ENCODE measurements at regions not wholly inside any gene's neighbourhood (a gene's known extent, or its start where the extent isn't known, plus 50 kb on each side); places are given as distances from the start of the nearest gene placed in this dataset.

DNA sequence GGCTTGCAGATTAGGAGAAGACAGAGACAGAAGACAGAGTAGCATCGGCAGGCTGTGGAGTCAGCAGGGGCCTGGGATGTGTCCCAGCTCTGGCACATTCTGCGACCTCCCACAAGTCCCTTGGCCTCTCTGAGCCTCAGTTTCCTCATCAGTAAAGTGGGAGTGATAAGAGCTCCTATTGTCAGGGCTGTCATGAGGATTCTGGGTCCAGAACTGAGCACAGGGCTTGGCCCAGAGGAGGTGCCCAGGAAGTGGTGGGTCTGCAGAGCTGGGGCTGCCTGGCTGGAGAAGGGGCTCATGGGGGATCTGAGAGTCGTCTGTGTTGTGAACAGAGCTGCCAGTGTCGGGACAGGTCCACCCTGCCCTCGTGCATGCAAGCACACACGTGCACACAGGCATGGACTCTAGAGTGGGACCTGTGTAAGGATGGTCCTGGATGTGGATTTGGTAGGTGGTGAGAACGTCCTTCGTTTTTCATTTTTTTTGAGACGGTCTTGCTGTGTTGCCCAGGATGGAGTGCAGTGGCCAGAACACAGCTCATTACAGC is 262.9 kb downstream of the PTPRU start:
- DNase-seq (ENCODE audit: low read depth in 3 of 3, low spot score in 1 of 3), result no peak

DNA sequence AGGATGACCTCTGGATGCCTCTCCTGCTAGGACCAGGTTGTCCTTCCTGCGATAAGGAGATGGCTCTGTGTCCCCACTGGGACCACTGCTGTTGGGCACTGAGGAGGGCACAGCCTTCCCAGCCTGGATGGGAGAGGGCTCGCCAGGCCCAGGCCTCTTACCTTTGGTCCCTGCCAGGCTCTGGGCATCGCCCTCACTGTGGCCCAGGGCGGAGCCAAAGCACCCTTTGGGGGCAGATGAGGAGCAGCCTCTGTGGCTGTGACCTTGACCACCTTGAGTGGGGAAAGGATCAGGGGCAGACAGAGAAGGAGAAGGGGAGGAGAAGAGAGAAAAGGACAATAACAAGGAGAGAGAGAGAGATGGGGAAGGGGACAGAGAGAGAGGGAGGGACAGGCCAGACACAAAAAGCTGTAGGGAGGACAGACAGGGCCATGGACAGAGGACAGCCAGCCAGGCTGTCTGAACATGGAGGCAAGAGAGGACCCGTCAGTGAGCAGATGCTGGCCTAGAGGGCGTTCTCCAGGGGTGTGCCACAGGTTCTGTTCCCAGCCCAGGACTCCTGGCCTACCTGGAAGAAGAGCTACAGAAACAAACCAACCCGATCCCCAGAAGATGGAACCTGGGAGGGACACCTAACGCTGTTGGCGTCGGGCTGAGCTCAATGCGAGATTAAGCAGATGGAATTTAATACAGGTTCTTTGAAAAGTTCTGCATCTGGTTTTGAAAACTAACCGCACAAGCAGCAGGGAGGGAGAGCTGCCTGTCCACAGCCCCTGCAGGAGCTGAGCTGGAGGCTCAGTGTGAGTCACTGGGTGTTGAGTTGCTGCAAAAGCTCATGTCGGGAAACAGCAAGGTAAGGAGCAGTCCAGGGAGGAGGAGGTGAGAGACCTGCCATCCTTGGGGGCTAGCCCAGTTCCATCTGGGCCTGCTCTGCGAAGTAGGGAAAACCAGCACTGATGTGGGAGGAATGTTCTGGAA is 262.1 kb downstream of the PTPRU start:
- DNase-seq (ENCODE audit: low read depth in 3 of 3, low spot score in 1 of 3), result no peak

DNA sequence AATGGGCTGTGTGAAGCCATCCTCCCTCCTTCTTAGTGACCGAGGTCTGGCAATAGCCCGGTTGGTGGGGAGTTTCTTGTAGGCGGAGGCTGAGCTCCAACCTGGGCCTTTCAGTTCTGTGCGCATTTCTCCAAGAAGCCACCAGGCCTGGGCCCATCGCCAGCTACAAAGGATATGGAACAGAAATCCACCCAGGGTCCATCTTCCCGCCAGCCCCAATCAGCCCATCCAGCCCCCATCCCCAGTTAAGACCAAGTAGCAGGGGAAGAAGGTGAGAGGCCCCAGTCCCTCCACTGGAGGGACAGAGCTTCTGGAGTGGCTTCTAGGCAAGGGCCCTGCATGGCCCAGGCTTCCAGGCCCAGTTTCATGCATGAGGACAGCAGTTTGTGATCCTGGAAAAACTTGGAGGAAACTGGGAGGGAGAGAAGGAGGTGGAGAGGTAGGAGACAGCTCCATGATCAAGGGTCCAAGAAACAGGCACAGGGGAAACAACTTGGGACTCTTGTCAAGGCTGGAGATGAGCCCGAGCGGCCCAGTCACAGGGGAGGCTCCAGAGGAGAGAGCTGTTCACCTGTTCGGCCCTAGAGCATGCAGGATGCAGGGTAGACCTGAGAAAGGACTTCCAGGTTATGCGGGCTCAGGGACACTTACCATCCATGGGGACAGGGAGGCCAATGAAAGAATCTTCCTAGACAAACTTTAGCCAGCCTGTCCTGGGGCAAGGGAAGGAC is 261.2 kb downstream of the PTPRU start:
- no peak for DNase-seq (ENCODE audit: low read depth in 3 of 3, low spot score in 1 of 3)

DNA sequence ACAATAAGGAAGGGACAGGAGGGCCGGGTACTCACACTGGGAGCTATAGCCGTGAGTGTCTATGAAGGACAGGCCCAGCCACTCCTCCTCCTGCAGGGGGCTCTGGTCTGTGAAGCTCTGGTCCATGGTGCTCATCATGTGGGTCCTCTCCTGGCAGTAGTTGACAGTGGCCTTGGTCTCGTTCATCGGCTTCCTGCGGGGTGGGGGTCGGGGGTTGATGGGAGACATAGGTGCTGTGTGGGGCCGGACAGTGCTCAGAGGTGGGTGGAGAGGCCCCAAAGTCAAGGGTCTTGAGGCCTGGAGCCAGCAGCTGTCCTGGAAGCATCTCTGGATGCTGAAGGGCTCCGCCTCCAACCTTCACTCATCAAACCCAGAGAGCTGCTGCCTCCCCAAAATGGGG is 260.4 kb downstream of the PTPRU start:
- DNase-seq (ENCODE audit: low read depth in 3 of 3, low spot score in 1 of 3), result no peak

DNA sequence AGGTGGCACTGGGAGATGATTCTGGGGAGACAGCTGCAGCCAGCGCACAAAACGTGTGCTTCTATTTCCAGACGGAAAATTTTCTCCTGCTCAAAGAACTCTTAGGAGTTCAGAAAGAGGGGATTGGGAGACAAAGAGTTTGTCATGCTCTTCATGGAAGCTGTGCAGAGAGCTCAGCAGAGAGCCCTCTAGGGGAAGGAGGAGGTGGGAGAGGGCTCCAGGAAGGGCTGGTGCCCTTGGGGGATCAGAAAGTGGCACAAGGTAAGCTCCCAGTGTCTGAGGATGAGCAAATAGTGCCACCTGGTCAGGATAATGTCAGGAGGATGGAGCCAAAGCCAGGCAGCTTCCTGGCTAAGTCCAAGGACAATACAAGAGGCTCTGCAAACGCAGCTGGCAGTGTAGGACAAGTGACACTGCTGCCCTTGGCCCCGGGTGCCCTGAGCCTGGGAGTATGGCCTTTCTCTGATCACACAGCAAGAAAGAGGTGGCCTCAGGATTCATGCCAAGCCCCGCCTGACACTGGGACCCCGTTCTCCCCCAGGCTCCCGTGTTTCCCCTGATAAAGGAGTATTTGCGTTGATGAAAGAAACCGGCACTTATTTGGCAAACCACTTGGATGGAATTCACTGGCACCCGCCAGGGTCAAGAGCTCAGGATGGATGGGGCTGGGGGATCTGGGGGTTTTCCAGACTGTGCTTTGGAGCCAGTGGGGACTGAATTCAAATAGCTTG is 254.0 kb downstream of the PTPRU start:
- no peak for DNase-seq (ENCODE audit: low read depth in 3 of 3, low spot score in 1 of 3)

DNA sequence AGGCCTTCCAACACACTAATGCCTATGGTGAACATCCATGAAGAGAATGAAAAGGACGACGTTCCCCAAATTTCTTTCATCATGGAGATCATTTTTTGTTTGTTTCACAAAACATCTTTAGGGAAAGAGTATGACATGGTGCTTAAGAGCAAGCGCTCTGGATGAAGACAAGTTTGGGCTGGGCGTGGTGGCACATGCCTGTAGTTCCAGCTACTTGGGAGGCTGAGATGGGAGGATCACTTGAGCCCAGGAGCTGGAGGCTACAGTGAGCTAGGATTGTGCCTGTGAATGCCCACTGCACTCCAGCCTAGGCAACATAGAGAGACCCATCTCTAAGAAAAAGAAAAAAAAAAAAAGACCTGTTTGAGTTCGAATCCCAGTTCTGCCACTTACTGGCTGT is 253.1 kb downstream of the PTPRU start:
- no peak for DNase-seq (ENCODE audit: low read depth in 3 of 3, low spot score in 1 of 3)

DNA sequence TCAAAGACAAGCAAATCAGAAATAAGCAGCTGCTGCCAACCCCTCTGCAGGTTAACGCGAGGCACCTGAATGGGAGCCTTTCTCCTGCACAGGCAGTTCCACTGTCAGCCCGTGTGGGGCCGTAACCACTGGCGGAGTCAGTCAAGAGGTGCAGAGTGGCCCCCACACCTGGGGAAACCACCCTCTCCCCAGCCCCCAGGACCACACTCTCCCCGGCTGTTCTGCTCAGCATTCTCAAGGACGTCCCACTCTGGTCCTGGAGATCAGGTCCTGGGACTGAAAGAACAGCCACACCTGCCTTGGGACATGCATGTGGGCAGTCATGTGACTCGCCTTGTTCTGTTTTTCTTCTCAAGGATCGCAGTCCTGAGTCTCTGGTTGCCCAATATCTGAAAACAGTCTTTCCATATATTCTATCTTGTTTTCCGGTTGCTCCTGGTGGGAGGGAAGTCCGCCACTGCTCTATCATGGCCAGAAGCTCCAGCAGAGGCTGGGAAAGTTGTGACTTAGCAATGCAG is 252.5 kb downstream of the PTPRU start:
- DNase-seq (ENCODE audit: low read depth in 3 of 3, low spot score in 1 of 3), result no peak

DNA sequence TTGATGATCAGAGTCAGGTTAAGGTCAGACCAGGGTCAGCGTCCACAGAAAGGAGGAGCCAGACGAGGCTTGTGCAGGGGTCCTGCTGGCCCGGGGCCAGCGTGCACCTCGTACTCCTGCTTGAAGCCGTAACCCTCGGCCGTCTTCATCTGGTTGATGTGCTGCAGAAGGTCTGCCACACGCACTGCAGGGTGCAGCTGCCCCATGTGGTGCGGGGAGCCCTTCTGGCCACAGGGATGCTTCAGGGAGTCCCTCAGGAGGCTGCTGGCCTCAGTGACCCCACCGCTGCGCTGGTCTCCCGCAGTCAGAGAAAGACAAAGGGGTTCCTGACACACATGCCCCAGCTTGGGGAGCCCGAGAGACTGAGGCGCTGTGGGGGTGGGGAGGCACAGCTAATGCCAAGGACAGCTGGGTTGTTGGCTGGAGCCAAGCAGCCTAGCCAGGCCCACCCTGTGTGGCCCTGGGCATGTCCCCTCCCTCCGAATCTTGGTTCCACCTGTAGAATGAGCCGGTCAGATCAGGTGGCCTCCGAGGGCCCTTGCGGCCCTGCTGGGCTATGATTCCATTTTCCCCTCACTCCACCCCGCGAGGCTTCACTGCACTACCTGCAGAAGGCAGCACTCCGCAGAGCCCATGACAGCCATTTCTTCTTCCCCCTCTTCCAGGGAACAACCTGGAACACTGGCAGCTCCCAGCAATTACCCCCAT is 251.9 kb downstream of the PTPRU start:
- no peak for DNase-seq (ENCODE audit: low read depth in 3 of 3, low spot score in 1 of 3)

DNA sequence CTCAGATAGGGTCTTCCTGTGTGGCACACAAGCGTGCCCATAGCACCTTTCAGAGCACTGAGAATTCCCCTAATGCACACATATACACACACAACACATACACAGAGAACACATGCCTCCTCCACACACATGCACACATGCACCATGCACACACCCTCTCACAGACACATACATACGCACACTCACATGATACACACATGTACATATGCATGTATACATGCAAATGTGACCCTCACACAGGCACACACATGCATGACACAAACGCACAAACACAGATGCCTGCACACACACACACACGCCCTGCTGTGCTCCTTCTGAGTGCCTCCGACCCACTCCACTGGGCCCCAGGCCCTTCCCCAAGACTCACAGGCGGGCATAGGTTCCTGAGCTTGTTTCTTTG is 251.0 kb downstream of the PTPRU start:
- DNase-seq (ENCODE audit: low read depth in 3 of 3, low spot score in 1 of 3), result no peak

DNA sequence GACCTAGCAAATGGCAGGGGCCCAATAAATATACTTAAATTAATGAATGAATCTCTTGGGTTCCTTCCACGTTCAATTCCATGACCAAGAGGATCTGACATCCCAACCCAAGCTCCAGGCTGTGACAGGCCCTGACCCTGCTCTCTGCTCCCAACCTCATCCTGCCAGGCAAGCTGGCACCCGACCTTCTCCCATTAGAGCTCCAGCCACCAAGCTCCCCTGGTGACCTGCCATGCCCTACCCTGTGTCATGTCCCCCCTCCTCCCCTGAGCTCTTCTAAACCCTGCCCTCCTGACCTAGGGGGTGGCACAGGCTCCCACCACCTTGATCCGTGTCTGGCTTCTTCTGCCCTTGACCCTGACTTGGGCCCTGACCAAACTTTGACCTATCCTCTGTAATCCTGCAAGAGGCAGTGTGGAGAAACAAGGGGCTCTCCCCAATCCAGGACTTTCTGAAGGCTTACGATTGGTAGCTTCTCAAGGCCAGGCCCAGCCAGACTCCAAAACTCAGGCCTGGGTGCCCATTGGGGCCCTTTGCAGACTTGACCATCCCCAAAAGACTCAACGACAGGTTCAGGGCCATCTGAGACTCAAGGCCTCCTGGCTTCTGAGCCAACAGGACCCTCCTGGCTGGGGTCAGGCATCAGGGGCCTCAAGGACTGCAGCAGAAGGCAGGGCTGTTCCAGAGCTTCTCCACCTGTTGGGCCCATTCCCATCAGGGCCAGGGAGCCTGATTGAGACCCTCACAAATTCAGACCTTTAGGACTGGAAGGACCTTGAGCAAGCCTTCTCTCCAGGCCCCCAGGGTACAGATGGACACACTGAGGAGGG is 249.0 kb downstream of the PTPRU start:
- DNase-seq (ENCODE audit: low read depth in 3 of 3, low spot score in 1 of 3), result no peak

DNA sequence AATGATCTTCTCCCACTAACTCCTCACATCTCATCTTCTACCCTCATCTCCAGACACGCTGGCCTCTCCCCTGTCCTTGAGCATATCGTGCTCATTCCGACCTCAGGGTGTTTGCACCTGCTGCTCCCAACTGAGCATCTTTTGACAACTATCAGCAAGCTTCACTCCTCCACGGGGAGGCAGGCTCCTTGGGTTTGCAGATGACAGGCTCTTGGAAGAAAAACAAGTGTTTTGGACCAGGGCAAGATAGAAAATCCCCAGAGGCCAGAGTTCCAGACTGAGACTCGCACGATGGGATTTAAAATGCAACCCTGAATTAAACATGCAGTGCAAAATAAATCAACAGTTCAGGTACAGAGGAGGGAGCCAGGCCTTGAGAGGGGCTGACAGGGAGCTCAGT is 246.7 kb downstream of the PTPRU start:
- DNase-seq (ENCODE audit: low read depth in 3 of 3, low spot score in 1 of 3), result no peak

DNA sequence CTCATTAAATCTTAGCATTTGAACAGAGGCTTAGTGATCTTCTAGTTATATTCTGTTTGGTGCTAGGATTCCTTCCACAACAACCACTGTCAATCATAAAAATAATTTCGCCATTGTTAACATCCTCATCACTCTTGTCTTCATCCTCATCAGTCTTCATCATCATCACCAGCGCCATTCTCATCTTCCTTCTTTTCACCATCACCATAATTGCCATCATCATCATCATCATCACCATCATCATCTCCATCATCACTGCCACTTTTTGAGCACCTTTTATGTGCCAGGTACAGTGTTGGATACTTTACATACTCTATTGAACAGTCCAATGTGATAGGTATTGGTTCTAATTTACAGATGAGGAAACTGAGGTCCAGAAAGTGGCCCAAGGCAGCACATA is 245.7 kb downstream of the PTPRU start:
- DNase-seq (ENCODE audit: low read depth in 3 of 3, low spot score in 1 of 3), result no peak

DNA sequence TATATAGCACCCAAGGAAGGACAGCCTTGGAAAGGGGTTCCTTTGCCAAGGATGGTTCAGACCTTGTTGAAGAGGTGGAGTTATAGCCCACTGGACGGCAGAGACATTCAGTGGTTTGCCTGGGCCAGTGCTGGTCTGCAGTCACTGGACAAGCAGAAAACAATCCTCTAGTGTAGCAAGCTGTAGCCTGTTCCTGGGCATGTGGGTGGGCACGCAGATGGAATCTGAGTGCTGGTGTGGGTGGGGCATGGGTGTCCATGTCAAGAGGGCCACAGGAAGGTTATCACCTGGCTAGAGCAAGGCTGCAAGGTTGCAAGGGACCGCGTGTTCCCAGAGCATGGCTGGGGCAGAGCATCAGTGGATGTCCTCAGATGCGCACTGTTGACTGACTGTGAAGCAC is 244.7 kb downstream of the PTPRU start:
- no peak for DNase-seq (ENCODE audit: low read depth in 3 of 3, low spot score in 1 of 3)

DNA sequence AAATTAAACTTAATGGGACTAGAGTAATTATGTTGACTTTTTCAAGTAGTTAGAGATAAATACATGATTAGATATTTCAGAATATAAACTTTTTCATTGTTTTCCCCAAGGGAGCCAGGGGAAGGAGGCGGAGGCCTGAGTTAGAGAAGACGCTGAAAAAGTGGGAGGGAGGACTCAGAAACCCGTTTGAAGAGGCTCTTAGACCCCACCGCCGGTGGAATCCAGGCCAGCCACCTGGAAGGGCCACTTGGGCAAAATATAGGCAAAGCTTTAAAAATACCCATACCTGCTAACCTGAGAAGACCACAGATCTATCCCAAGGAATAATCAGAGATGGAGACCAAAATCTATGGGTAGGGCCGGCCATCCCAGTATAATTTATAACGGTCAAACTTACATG is 242.6 kb downstream of the PTPRU start:
- DNase-seq (ENCODE audit: low read depth in 3 of 3, low spot score in 1 of 3), result no peak

DNA sequence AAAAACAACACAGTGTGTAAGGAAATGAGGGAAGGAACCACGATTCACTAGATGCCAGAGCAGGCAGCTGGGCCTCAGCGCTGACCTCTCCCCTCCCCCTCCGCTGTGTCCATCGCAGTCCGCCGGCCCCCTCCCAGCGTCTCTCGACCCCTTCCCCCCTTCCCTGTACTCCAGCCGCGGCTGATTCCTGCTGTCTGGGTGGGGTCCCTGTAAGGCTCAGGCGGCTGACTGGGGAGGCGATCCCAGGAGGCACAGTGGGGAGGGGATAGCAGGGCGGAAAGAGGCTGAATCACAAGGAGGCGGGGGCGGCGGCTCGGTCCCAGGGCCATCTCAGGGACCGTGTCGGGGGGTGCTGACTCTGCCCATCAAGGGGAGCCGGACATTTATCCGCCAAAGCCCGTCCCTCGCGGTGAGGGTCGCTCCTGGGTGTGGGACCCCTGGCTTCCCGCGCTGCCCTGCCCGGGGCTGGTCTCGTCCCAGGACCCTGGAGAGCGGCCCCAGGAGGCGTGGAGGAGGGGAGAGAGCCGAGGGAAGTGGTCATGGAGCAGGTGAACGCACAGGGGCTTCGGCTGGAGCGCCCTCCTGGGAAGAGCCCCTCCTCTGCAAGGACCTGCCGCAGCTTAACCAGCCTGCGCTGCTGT is 241.9 kb downstream of the PTPRU start:
- DNase-seq (ENCODE audit: low read depth in 3 of 3, low spot score in 1 of 3), result no peak

DNA sequence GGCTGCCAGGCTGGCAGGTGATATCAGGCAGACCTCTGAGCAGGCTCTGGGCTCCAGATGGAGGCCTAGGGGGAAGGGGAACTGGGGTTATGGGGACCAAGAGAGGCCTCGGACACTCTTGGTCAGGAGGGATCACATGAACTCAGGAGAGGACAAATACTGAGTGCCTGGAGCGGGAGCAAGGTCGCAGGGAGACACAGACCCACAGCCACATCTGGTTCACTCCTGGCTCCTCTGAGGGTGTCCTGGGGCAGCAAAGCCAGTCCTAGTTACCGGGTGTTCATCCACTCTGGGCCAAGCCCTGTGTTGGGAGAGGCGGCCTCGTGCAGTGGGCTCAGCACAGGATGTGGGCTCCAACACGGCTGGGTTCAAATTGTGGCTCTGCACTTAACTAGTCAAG is 239.0 kb downstream of the PTPRU start:
- DNase-seq (ENCODE audit: low read depth in 3 of 3, low spot score in 1 of 3), result no peak

DNA sequence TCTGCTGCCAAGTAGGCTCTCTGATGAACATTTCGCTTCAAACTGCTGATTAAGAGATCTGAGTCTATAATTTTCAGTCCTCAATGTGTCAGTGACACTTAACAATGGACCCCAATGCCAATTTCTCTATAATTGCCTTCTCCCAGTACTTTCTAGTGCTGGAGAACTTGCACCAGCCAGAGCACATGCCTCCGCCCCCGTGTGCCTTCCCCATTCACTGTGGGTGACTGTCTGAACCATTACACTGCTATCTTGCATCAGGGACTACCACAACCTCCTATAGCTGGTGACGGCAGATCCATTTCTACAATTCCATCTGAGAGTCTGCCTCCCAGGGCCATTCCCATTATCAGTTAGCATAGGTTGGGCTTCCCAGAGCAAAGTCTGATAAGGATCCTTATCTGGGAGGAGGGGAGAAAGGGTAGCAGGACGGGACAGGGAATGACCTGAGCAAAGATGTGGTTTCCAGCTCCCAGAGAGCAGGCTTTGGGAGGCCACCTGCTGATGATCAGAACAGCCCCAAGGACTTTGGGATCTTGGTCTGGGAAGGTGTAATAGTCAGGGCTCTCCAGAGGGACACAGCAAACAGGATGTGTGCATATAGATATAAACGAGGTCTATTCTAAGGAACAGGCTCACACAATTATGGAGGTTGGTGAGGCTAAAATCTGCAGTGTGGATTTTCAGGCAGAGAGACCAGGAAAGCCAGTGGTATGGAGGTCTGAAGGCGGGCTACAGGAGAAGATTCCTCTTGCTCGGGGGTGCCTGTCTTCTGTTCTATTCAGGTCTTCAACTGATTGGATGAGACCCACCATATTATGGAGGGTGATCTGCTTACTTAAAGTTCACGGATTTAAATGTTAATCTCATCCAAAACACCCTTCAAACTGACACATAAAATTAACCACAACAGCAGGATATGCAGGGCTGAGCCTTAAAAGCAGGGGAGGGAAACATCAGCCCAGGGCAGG is 238.2 kb downstream of the PTPRU start:
- no peak for DNase-seq (ENCODE audit: low read depth in 3 of 3, low spot score in 1 of 3)
